ENCODE measurements at regions not wholly inside any gene's neighbourhood (a gene's known extent, or its start where the extent isn't known, plus 50 kb on each side); places are given as distances from the start of the nearest gene placed in this dataset.

DNA sequence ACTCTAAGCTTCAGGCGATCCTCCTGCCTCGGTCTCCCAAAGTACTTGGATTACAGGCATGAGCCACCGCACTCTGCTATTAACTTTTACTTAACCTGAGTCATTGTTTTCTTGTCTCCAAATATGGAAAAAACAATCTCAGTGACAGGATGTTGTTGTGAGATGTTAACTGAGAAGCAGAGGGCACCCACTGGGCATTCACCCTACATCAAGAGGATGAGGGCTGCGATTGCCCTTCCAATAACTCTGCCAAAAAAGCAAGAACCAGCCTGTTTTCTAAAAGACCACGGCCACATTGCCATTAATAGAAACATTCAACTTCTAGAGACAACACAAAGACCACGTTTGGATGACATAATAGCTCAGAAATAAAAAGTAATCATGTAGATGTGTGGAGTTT lies 107.6 kb upstream of the SGK1 start:
- Histone ChIP-seq H3K56ac (replicated peaks; ENCODE audit: insufficient read length, low read depth, low read length) (no peak overlapping the region), H3K79me1 (ENCODE audit: low read depth, low read length) (no peaks in the 10 kb centered on the region), H3K4me2 (ENCODE audit: insufficient read depth in 1 of 2, low read depth in 2 of 2, low read length in 2 of 2) (no peak overlapping the region), H2AK5ac (ENCODE audit: low read depth, low read length) (no peak overlapping the region), H3K9me3 (ENCODE audit: insufficient read depth in 2 of 2, low read depth in 1 of 2, low read length in 1 of 2) (peaks cover 3 to 4% of the 10 kb centered on the region in 2 experiments; a peak in 2 of 4 replicates), H3K23ac (ENCODE audit: insufficient read length) (no peak overlapping the region), H4K8ac (ENCODE audit: extremely low read depth, insufficient read depth, low read length) (no peak overlapping the region), H4K5ac (ENCODE audit: insufficient read length, low read depth, low read length) (no peak overlapping the region), H3K36me3 (ENCODE audit: control insufficient read depth in 2 of 4, insufficient read depth in 4 of 4, low read length in 3 of 4) (no peaks in the 10 kb centered on the region), H3K79me2 (ENCODE audit: control insufficient read depth in 1 of 2, insufficient read depth in 2 of 2, low read length in 2 of 2) (no peaks in the 10 kb centered on the region), H2BK15ac (ENCODE audit: low read length) (no peak overlapping the region), H3K27me3 (replicated peaks in 1 of 4; ENCODE audit: control insufficient read depth in 3 of 4, extremely low read depth in 1 of 4, insufficient read depth in 3 of 4, low read length in 3 of 4) (no peaks in the 10 kb centered on the region), H2BK120ac (replicated peaks; ENCODE audit: low read depth, low read length) (no peak overlapping the region), H3K4ac (replicated peaks; ENCODE audit: insufficient read length, low read depth, low read length) (no peak overlapping the region), H3K9ac (replicated peaks in 1 of 4; ENCODE audit: extremely low read depth in 1 of 4, low read depth in 3 of 4, low read length in 3 of 4) (no peak overlapping the region), H2BK20ac (ENCODE audit: low read length) (no peak overlapping the region), H2BK12ac (ENCODE audit: low read depth, low read length) (no peak overlapping the region), H4K91ac (replicated peaks; ENCODE audit: insufficient read length, low read length) (no peak overlapping the region), H3K23me2 (ENCODE audit: low read depth, low read length) (no peaks in the 10 kb centered on the region), H3K27ac (ENCODE audit: low read depth, low read length) (no peak overlapping the region), H3K4me1 (replicated peaks in 1 of 4; ENCODE audit: control insufficient read depth in 3 of 4, insufficient read depth in 4 of 4, low read length in 3 of 4) (no peaks in the 10 kb centered on the region), H3K14ac (ENCODE audit: insufficient read length) (no peak overlapping the region), H3K4me3 (ENCODE audit: extremely low read depth in 1 of 4, insufficient read depth in 2 of 4, low read depth in 3 of 4, low read length in 4 of 4) (no peak overlapping the region), H4K20me1 (replicated peaks in 1 of 2; ENCODE audit: control insufficient read depth in 1 of 2, insufficient read depth in 2 of 2, low read length in 2 of 2) (no peaks in the 10 kb centered on the region), H3K18ac (ENCODE audit: extremely low read depth, low read length) (no peak overlapping the region), H2AFZ (ENCODE audit: low read length) (no peak overlapping the region), H2BK5ac (ENCODE audit: low read depth, low read length) (no peak overlapping the region)
- ChIA-PET POLR2A (ENCODE audit: partially characterized antibody) (no interaction called here), CTCF (ENCODE audit: partially characterized antibody) (interaction anchor here (0.9 kb wide), 2 partner anchors 9 to 15 kb away, joined by 3 read pairs; no protein-coding TSS in a partner anchor)
- 74% methylated on average over 6 of the region's 6 CpGs; no CpG with 5 or more reads in 1 of the 2 experiments for WGBS, 2 experiments (ENCODE audit: extremely low coverage in 1 of 2, insufficient coverage in 1 of 2, insufficient read length in 1 of 2, insufficient replicate concordance in 2 of 2, low coverage in 1 of 2, low lambda C conversion rate in 2 of 2, missing lambda C conversion rate in 1 of 2)
- DNase-seq (ENCODE audit: low read depth in 1 of 2, low spot score in 2 of 2) (no peak), FAIRE-seq (no peak)
- TF ChIP-seq SP2 (IDR thresholded peaks at IDR 0.05; ENCODE audit: low read length) = no peak
- TF ChIP-seq KDM5A (IDR thresholded peaks at IDR 0.05; ENCODE audit: low read length) = no peak
- no peak for TF ChIP-seq TCF12 (IDR thresholded peaks at IDR 0.05; ENCODE audit: low read depth, low read length)
- no peak for TF ChIP-seq CHD2 (IDR thresholded peaks at IDR 0.05; ENCODE audit: low read length)
- TF ChIP-seq RAD21 (IDR thresholded peaks at IDR 0.05 in 1 of 2, conservative IDR thresholded peaks at IDR 0.05 in 1 of 2; ENCODE audit: low read depth in 2 of 2, low read length in 2 of 2) = no peak
- TF ChIP-seq GTF2F1 (IDR thresholded peaks at IDR 0.05; ENCODE audit: borderline replicate concordance, low read depth, low read length) = no peak
- TF ChIP-seq EZH2 (IDR thresholded peaks at IDR 0.05; ENCODE audit: low read depth, low read length, severe bottlenecking) = no peak
- TF ChIP-seq YY1 (IDR thresholded peaks at IDR 0.05; ENCODE audit: low read depth, low read length) = no peak
- TF ChIP-seq FOSL1 (IDR thresholded peaks at IDR 0.05; ENCODE audit: insufficient read depth, low read depth, low read length) = no peak
- no peak for TF ChIP-seq SIX5 (IDR thresholded peaks at IDR 0.05; ENCODE audit: low read depth, low read length)
- TF ChIP-seq SRF (IDR thresholded peaks at IDR 0.05; ENCODE audit: low read depth, low read length) = no peak
- no peak for TF ChIP-seq BACH1 (IDR thresholded peaks at IDR 0.05; ENCODE audit: low read length)
